ENCODE measurements at regions not wholly inside any gene's neighbourhood (a gene's known extent, or its start where the extent isn't known, plus 50 kb on each side); places are given as distances from the start of the nearest gene placed in this dataset.

- no peak for TF ChIP-seq CTCF (IDR thresholded peaks at IDR 0.05 in 8 of 11, conservative IDR thresholded peaks at IDR 0.05 in 3 of 11)
- TF ChIP-seq POLR2AphosphoS5 (IDR thresholded peaks at IDR 0.05) = no peak
- TF ChIP-seq POLR2A (IDR thresholded peaks at IDR 0.05) = no peak
- no peak for DNase-seq
- intact Hi-C loops (cut with DNase I; ENCODE audit: low total_unique reads) = no loop called here
- H3K27me3 ChIP-seq (replicated peaks in 1 of 7) = no peaks in the 10 kb centered on the region
- no peaks in the 10 kb centered on the region for H3K9me3 ChIP-seq
- H3K4me3 ChIP-seq = no peak overlapping the region
- no peaks in the 10 kb centered on the region for H3K36me3 ChIP-seq
- H3K4me1 ChIP-seq = peaks cover 0 to 23% (median 11%) of the 10 kb centered on the region in 6 donors
- peak overlapping the region in 5 of 8 donors; percentile 51 to 79 (median 57) for H3K27ac ChIP-seq
Measured at GRCh38 chrX:65610481-65610880, 57.0 kb upstream of the MSN start.

GRCh38 chrX:65610040-65610439 is 57.4 kb upstream of the MSN start:
- Histone ChIP-seq H3K27ac (peak overlapping the region in 7 of 8 donors; percentile 14 to 79 (median 55)), H3K9me3 (no peaks in the 10 kb centered on the region), H3K4me3 (no peak overlapping the region), H3K27me3 (replicated peaks in 1 of 7) (no peaks in the 10 kb centered on the region), H3K36me3 (no peaks in the 10 kb centered on the region), H3K4me1 (peaks cover 0 to 23% (median 11%) of the 10 kb centered on the region in 6 donors)
- TF ChIP-seq CTCF (IDR thresholded peaks at IDR 0.05 in 8 of 11, conservative IDR thresholded peaks at IDR 0.05 in 3 of 11) (no peak), POLR2AphosphoS5 (IDR thresholded peaks at IDR 0.05) (no peak), POLR2A (IDR thresholded peaks at IDR 0.05) (no peak)
- WGBS, 5 donors = 7 to 32% (median 19%) methylated on average over 3 of the region's 3 CpGs
- no peak for DNase-seq
- intact Hi-C loops (cut with DNase I; ENCODE audit: low total_unique reads) = no loop called here

GRCh38 chrX:65609237-65609636 is 58.2 kb upstream of the MSN start:
- Histone ChIP-seq H3K9me3 (no peaks in the 10 kb centered on the region), H3K4me3 (no peak overlapping the region), H3K36me3 (no peaks in the 10 kb centered on the region), H3K27me3 (replicated peaks in 1 of 7) (no peaks in the 10 kb centered on the region), H3K4me1 (peaks cover 0 to 23% (median 11%) of the 10 kb centered on the region in 6 donors), H3K27ac (peak overlapping the region in 7 of 8 donors; percentile 14 to 79 (median 55))
- WGBS, 5 donors = 45 to 68% (median 60%) methylated on average over 4 of the region's 4 CpGs
- DNase-seq = no peak
- TF ChIP-seq CTCF (IDR thresholded peaks at IDR 0.05 in 8 of 11, conservative IDR thresholded peaks at IDR 0.05 in 3 of 11) = no peak
- TF ChIP-seq POLR2AphosphoS5 (IDR thresholded peaks at IDR 0.05) = peak in 1 of 3 donors; percentile 21
- intact Hi-C loops (cut with DNase I; ENCODE audit: low total_unique reads) = no loop called here

- no peak overlapping the region for H3K4me3 ChIP-seq
- no peaks in the 10 kb centered on the region for H3K27me3 ChIP-seq (replicated peaks in 1 of 7)
- intact Hi-C loops (cut with DNase I; ENCODE audit: low total_unique reads) = no loop called here
- no peak for TF ChIP-seq POLR2AphosphoS5 (IDR thresholded peaks at IDR 0.05)
- no peak for TF ChIP-seq CTCF (IDR thresholded peaks at IDR 0.05 in 8 of 11, conservative IDR thresholded peaks at IDR 0.05 in 3 of 11)
- TF ChIP-seq POLR2A (IDR thresholded peaks at IDR 0.05) = no peak
- 77 to 84% (median 77%) methylated on average over 3 of the region's 3 CpGs for WGBS, 5 donors
- H3K27ac ChIP-seq = no peak overlapping the region
- no peaks in the 10 kb centered on the region for H3K36me3 ChIP-seq
- no peak for DNase-seq
- H3K9me3 ChIP-seq = no peaks in the 10 kb centered on the region
- peaks cover 0 to 23% (median 11%) of the 10 kb centered on the region in 6 donors for H3K4me1 ChIP-seq
Measured at GRCh38 chrX:65608026-65608425, 59.4 kb upstream of the MSN start.
